ACC112 (cell line): ENCODE measurements at regions not wholly inside any gene's neighbourhood (a gene's known extent, or its start where the extent isn't known, plus 50 kb on each side); places are given as distances from the start of the nearest gene placed in this dataset.

Experiments used
- H2AFZ ChIP-seq: fragments of 200-600 bp; sonication (generic); one replicate; pipeline ENCODE4 v1.6.0; 2017; ENCODE audit warnings: antibody characterized with exemption, low read length; ENCODE audit not compliant: unreplicated experiment
- H3K27ac ChIP-seq: fragments of 200-600 bp; sonication (generic); 2 replicates; pipeline ENCODE4 v1.5.1; 2014; ENCODE audit warnings: low read depth, mild to moderate bottlenecking, antibody characterized with exemption, low read length, moderate library complexity
- H3K27me3 ChIP-seq: fragments of 200-600 bp; sonication (generic); 2 replicates; pipeline ENCODE4 v1.6.1; 2014; ENCODE audit warnings: mild to moderate bottlenecking, antibody characterized with exemption, low read length, moderate library complexity, mixed read lengths; ENCODE audit not compliant: insufficient read depth
- H3K36me3 ChIP-seq: fragments of 200-600 bp; sonication (generic); 2 replicates; pipeline ENCODE4 v1.6.1; 2016; ENCODE audit warnings: mild to moderate bottlenecking, antibody characterized with exemption, low read length, moderate library complexity, mixed read lengths; ENCODE audit not compliant: insufficient read depth
- H3K4me1 ChIP-seq: fragments of 200-600 bp; sonication (generic); one replicate; pipeline ENCODE4 v1.6.1; 2016; ENCODE audit warnings: low read length, mixed read lengths; ENCODE audit not compliant: insufficient read depth, unreplicated experiment, control insufficient read depth
- H3K4me3 ChIP-seq: fragments of 200-600 bp; sonication (generic); 2 replicates; pipeline ENCODE4 v1.5.1; 2014; ENCODE audit warnings: mild to moderate bottlenecking, low read depth, low read length
- H3K79me2 ChIP-seq: fragments of 200-600 bp; sonication (generic); one replicate; pipeline ENCODE4 v1.6.0; 2016; ENCODE audit warnings: low read length; ENCODE audit not compliant: control insufficient read depth, unreplicated experiment, insufficient read depth

DNA sequence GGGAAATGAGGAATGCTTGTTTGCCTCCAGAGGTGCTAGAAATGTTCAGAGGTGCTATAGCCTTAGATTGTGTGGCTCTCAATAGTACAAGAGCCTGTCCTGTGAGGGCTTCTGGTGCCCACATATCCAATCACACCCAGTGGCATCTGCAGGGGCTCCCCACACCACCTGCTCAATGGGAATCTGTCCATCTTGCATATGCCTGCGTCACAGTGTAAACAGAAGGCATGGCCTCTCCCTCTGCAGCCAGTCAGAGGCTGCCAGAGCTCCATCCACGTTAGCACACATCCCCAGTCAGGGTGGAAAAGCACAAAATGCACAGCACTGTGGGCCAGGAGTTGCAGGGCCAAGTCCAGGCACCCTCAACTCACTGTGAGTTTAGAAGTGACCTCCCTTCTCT is 113.6 kb upstream of the GRIK3 start:
- H2AFZ ChIP-seq: no peak overlapping the region
- H3K27ac ChIP-seq: no peak overlapping the region

DNA sequence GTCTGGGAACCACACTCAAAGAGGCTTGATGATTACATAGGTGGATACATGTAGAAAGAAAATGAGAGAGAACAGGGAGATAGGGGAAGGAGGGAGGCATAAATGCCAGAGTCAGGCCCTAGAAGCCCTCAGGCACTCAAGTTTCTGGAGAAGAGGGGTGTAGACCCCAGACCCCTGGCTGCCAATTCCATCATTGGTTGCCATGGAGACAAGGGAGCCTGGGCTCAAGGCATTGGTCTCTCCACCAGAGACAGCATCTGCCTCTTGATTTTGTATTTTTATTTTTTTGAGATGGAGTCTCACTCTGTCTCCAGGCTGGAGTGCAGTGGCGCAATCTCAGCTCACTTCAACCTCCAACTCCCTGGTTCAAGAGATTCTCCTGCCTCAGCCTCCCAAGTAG is 114.3 kb upstream of the GRIK3 start:
- no peaks in the 10 kb centered on the region for H3K4me1 ChIP-seq
- no peaks in the 10 kb centered on the region for H3K36me3 ChIP-seq
- no peak overlapping the region for H3K4me3 ChIP-seq
- H2AFZ ChIP-seq: no peak overlapping the region
- H3K79me2 ChIP-seq: no peaks in the 10 kb centered on the region
- no peaks in the 10 kb centered on the region for H3K27me3 ChIP-seq
- no peak overlapping the region for H3K27ac ChIP-seq

More for the DNA sequence above, 113.6 kb upstream of the GRIK3 start:
- Histone ChIP-seq H3K27me3 (no peaks in the 10 kb centered on the region), H3K4me1 (no peaks in the 10 kb centered on the region), H3K36me3 (no peaks in the 10 kb centered on the region), H3K4me3 (no peak overlapping the region), H3K79me2 (no peaks in the 10 kb centered on the region)

DNA sequence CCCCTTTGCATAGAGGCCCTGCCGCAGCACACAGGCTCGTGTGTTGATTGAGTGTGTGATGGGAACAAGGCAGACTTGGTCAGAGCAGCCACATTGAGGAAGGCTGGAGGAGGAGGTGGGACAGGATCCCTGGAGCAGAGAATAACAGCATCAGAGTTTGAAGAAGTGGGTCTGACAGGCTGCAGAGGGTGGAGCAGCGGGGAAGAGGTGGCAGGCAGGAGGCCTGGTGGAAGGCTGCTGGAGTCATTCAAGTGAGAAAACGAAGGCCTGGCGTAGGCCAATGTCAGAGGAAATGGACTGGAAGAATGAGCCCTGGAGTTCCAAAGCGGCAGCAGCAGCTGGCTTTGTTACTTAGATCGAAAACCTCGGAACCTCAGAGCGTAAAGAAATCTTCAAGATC is 115.0 kb upstream of the GRIK3 start:
- Histone ChIP-seq H3K4me3 (no peak overlapping the region), H3K4me1 (no peaks in the 10 kb centered on the region), H2AFZ (no peak overlapping the region), H3K27ac (no peak overlapping the region), H3K79me2 (no peaks in the 10 kb centered on the region), H3K27me3 (no peaks in the 10 kb centered on the region), H3K36me3 (no peaks in the 10 kb centered on the region)

DNA sequence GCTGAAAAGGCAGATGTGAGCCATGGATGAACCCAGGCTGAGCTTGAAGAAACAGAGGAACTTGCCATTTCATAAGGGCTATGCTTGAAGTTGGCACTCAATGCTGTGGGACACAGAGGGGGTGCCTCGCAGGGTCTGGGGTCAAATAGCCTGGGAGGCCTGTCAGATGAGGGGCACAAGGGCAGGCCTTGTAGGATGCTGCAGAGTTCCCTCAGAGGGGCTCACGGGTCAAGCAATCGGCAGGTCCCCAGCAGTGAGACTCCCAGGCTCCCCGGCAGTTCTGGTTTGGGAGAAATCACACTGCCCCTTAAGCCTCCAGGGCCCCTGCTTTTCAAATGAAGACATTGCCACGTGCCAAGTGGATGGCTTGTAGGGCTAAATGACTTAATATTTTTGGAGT is 116.7 kb upstream of the GRIK3 start:
- Histone ChIP-seq H2AFZ (no peak overlapping the region), H3K27ac (no peak overlapping the region)

DNA sequence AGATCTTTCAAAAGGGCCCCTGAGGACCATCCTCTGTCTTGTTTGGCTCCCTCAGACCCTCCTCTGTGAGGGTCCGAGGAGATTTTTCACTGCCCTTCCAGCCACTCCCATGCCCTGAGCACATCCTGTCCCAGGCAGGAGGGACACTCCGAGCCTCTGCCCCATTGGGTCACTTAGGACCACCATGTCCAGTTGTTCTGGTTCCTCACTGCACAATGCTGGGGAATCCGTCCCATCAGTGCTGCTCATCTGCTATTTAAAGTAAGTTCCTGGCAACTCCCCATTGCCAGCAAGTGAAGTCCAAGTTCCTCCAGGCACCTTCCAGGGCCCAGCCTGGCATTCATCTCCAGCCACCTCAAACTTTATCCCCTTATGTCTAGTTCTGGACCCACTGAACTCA is 117.5 kb upstream of the GRIK3 start:
- H3K27me3 ChIP-seq: no peaks in the 10 kb centered on the region
- H3K27ac ChIP-seq: no peak overlapping the region
- H3K4me3 ChIP-seq: no peak overlapping the region
- no peak overlapping the region for H2AFZ ChIP-seq
- H3K36me3 ChIP-seq: no peaks in the 10 kb centered on the region
- no peaks in the 10 kb centered on the region for H3K79me2 ChIP-seq
- H3K4me1 ChIP-seq: no peaks in the 10 kb centered on the region

More for the DNA sequence above, 116.7 kb upstream of the GRIK3 start:
- Histone ChIP-seq H3K27me3 (no peaks in the 10 kb centered on the region), H3K79me2 (no peaks in the 10 kb centered on the region), H3K4me1 (no peaks in the 10 kb centered on the region), H3K36me3 (no peaks in the 10 kb centered on the region), H3K4me3 (no peak overlapping the region)

DNA sequence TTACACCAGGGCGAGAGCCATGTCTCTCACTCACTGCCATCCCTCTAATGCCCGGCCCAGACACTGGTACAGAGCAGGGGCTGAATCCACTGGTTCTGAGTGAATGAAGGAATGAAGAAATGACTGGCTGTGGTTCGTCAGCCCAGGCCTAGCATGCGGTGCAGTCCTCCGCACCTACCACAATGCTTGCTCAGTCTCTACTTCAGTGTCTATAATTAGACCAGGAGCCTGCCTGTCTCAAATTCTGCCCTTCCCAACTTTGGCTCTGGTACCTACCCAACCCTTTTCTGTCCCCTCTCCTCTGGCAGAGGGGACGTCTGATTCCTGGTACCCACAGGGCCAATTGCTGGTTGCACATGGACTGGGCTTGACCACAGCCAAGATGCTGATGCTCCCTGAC is 118.2 kb upstream of the GRIK3 start:
- H3K79me2 ChIP-seq: no peaks in the 10 kb centered on the region
- H3K36me3 ChIP-seq: no peaks in the 10 kb centered on the region
- no peak overlapping the region for H2AFZ ChIP-seq
- H3K4me3 ChIP-seq: no peak overlapping the region
- H3K27me3 ChIP-seq: no peaks in the 10 kb centered on the region
- H3K27ac ChIP-seq: no peak overlapping the region
- H3K4me1 ChIP-seq: no peaks in the 10 kb centered on the region

DNA sequence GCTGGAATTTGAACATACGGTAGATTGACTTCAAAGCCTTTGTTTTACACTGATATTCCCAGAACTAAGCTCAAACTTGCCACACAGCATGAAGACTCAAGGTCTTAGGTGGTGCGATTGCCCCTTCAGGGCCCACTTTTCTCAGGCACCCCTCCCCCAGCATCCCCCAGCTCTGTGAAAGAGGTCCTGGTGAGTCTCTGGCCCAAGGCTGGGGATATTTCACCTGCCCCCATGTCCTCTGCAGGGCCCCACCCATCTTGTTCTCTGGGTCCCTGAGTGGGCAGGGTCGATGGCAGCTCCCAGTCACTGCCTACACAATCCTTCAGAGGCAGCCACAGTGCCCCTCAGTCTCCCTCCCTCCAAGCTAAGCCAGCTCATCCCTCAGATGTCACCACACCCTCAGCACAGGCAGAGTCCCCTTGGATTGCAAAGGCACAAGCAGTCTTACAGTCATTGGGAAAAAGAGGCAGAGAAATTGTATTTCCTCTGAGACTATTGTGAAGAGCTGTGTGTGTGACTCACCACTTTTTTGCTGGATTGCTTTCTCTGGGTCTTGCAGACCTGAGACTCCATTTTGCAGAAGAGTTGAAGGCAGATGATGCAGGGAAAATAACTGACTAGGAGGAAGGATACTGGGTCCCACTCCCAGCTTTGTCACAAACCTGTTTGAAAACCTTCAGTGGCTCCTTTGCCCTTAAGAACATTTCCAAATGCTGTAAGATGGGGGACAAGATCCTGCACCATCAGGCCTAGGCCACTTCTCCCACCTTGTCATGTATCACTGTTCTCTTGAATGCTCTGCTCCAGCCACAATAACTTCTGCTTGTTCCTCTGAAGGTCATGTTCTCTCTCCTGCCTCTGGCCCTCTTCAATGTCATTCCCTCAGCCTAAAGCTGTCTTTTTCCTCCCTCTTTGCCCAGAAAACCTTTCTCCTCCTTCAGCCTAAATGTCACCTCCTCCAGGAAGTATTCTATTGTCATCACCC is 119.1 kb upstream of the GRIK3 start:
- Histone ChIP-seq H2AFZ (no peak overlapping the region), H3K4me3 (no peak overlapping the region), H3K79me2 (no peaks in the 10 kb centered on the region), H3K27me3 (no peaks in the 10 kb centered on the region), H3K4me1 (no peaks in the 10 kb centered on the region), H3K36me3 (no peaks in the 10 kb centered on the region), H3K27ac (no peak overlapping the region)

DNA sequence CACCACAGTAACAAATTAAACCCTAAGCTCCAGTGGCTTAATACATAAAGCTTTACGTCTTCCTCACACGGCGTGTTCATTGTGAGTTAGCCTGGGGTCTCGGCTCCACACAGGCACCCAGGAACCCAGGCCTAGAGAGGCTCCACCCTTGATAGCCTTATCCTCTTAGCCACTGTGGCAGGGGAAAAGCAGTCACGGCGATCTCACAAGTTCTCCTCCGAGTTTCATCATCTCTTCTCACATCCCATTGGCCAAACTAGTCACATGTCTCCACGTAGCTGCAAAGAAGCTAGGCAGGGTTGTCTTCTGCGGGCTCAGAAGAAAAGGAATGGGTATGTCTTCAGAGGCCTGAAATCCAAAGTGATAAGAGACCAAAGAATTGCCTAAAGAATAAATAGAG is 122.3 kb upstream of the GRIK3 start:
- Histone ChIP-seq H3K4me3 (no peak overlapping the region), H3K79me2 (no peaks in the 10 kb centered on the region), H3K4me1 (no peaks in the 10 kb centered on the region), H2AFZ (no peak overlapping the region), H3K27ac (no peak overlapping the region), H3K36me3 (no peaks in the 10 kb centered on the region), H3K27me3 (no peaks in the 10 kb centered on the region)

DNA sequence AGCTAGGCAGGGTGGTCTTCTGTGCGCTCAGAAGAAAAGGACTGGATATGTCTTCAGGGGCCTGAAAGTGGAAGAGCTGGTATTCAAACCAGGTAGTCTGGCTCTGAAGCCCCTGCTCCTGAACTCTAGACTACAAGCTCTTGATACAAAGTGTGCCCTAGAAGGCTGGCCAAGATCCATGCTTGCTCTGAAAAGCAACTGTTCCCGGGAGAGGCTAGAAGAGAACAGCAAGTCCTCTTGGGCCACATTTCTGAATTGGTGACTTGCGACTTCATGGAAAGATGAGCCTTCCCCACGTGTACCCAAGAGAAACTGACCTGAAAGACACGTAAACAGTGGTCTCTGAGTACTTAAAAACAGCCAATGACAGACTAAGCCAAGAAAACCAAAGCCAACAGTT is 123.3 kb upstream of the GRIK3 start:
- Histone ChIP-seq H3K4me1 (no peaks in the 10 kb centered on the region), H3K27me3 (no peaks in the 10 kb centered on the region), H3K36me3 (no peaks in the 10 kb centered on the region), H3K79me2 (no peaks in the 10 kb centered on the region), H3K4me3 (no peak overlapping the region), H2AFZ (no peak overlapping the region), H3K27ac (no peak overlapping the region)

DNA sequence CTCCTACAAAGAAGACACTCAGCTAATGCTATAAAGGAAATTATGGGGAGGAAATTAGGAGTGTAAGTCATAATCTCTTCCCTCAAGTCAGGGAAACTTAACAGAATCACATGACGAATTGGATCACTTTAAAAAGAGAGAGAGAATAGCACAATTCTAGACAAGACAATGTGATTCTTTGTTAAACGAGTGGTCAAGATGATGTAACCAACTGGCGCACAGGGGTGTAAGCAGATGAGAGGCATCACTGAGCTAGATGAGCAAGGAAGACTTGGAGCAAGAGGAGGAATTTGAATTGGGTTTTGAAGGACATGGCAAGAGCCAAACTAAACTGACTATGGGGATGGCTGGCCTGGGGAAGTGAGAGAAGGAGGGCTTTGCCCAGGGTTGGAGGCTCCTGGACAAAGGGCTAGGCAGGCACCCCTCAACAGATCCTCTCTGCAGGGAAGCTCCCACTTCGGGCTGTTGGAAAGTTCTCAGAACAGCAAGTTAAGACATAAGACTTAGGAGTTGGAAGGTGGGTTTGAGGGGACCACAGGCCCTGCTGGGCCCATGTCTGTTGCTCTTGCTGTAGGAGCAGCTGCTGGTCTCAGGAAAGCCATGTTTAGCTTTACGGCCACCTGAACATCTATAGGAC is 123.9 kb upstream of the GRIK3 start:
- no peaks in the 10 kb centered on the region for H3K79me2 ChIP-seq
- no peaks in the 10 kb centered on the region for H3K27me3 ChIP-seq
- no peak overlapping the region for H3K4me3 ChIP-seq
- H3K27ac ChIP-seq: no peak overlapping the region
- H3K4me1 ChIP-seq: no peaks in the 10 kb centered on the region
- H3K36me3 ChIP-seq: no peaks in the 10 kb centered on the region
- H2AFZ ChIP-seq: no peak overlapping the region

DNA sequence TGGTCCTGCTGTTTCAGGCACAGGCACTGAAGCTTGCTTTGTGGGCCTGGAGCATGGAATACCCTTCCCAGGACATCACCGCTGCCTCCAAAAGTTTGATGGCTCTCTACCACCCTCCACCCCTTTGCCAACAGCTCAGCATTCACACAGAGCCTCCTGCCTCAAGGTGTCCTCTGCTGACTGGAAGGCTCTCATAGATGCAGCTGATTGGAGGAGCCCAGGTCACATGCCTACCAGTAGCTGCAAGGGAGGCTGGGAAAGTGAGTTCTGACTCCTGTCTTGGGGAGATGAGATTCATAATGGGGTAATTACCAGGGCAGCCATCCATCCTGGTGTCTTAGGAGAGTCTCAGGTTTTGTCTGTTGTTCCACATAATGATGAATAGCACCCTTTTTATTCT is 124.8 kb upstream of the GRIK3 start:
- no peaks in the 10 kb centered on the region for H3K4me1 ChIP-seq
- H3K36me3 ChIP-seq: no peaks in the 10 kb centered on the region
- H3K27ac ChIP-seq: no peak overlapping the region
- H3K79me2 ChIP-seq: no peaks in the 10 kb centered on the region
- H3K4me3 ChIP-seq: no peak overlapping the region
- no peak overlapping the region for H2AFZ ChIP-seq
- no peaks in the 10 kb centered on the region for H3K27me3 ChIP-seq
